H54 (cell line): ENCODE measurements at regions not wholly inside any gene's neighbourhood (a gene's known extent, or its start where the extent isn't known, plus 50 kb on each side); places are given as distances from the start of the nearest gene placed in this dataset.

Experiments
- DNase-seq: peaks from one replicate; pipeline ENCODE4 v3.0.0; 2011; ENCODE audit warnings: low spot score, mixed read lengths; ENCODE audit not compliant: insufficient read length
- FAIRE-seq: peaks from 3 replicates; lab custom pipeline; 2011; peaks lifted over from hg19 to GRCh38; lab: Jason Lieb, UNC
- POLR2A ChIP-seq: IDR thresholded peaks from 2 replicates; pipeline ENCODE4 v1.6.1; 2011; ENCODE audit warnings: low read depth, mild to moderate bottlenecking, low read length

GRCh38 chr7:8906396-8907075, 473.1 kb downstream of the NXPH1 start:
- no peak for TF ChIP-seq POLR2A
- DNase-seq (no peak), FAIRE-seq (no peak)

- no peak for TF ChIP-seq POLR2A
- DNase-seq: no peak
- FAIRE-seq: no peak
Observed at GRCh38 chr7:8908889-8909288, 475.5 kb downstream of the NXPH1 start.

GRCh38 chr7:8913682-8914081, 480.3 kb downstream of the NXPH1 start:
- TF ChIP-seq POLR2A: no peak
- FAIRE-seq: no peak
- no peak for DNase-seq

GRCh38 chr7:8921807-8922206, 488.4 kb downstream of the NXPH1 start:
- DNase-seq (no peak), FAIRE-seq (peak; percentile 66)
- TF ChIP-seq POLR2A: no peak

GRCh38 chr7:8922726-8923125, 489.3 kb downstream of the NXPH1 start:
- DNase-seq (no peak), FAIRE-seq (peak; percentile 11)
- no peak for TF ChIP-seq POLR2A

- TF ChIP-seq POLR2A: no peak
- FAIRE-seq (no peak), DNase-seq (no peak)
Observed at GRCh38 chr7:8923164-8923806, 489.9 kb downstream of the NXPH1 start.

GRCh38 chr7:8931906-8932646, 498.7 kb downstream of the NXPH1 start:
- TF ChIP-seq POLR2A: no peak
- FAIRE-seq (peak; percentile 95), DNase-seq (no peak)

GRCh38 chr7:8932751-8933150, 499.3 kb downstream of the NXPH1 start:
- no peak for TF ChIP-seq POLR2A
- no peak for DNase-seq
- FAIRE-seq: no peak

GRCh38 chr7:8937204-8937603, 503.8 kb downstream of the NXPH1 start:
- no peak for FAIRE-seq
- TF ChIP-seq POLR2A: no peak
- no peak for DNase-seq

GRCh38 chr7:8938044-8938805, 504.8 kb downstream of the NXPH1 start:
- no peak for TF ChIP-seq POLR2A
- FAIRE-seq (no peak), DNase-seq (no peak)

- FAIRE-seq (no peak), DNase-seq (no peak)
- TF ChIP-seq POLR2A: no peak
Observed at GRCh38 chr7:8939446-8939845, 506.0 kb downstream of the NXPH1 start.

- no peak for TF ChIP-seq POLR2A
- DNase-seq (no peak), FAIRE-seq (no peak)
Observed at GRCh38 chr7:8963722-8964121, 530.3 kb downstream of the NXPH1 start.

- FAIRE-seq (peak; percentile 23), DNase-seq (no peak)
- TF ChIP-seq POLR2A: no peak
Observed at GRCh38 chr7:8965177-8965576, 531.8 kb downstream of the NXPH1 start.

GRCh38 chr7:8973601-8974000, 540.2 kb downstream of the NXPH1 start:
- TF ChIP-seq POLR2A: no peak
- FAIRE-seq (no peak), DNase-seq (no peak)
